IMR-90 (cell line): ENCODE measurements at regions not wholly inside any gene's neighbourhood (a gene's known extent, or its start where the extent isn't known, plus 50 kb on each side); places are given as distances from the start of the nearest gene placed in this dataset.
A peak's percentile ranks its signal among the peaks of the same experiment; 100 is the strongest.

Experiments used
- ATAC-seq: fragments of 200-7000 bp; cut with Tn5 transposase; 2 replicates; pipeline ENCODE4 v1.9.1; 2020; ENCODE audit warnings: low read depth, mild to moderate bottlenecking, moderate library complexity
- BruUV-seq: library from RNA; stranded (reverse); fragments of 400-500 nt; replicated peaks from 2 replicates; lab custom pipeline; 2021; lab: Mats Ljungman, UMichigan
- CTCF ChIA-PET: fragments of 300-600 bp; formaldehyde crosslinking; extraction: SDS; loops from one replicate; lab custom pipeline; 2021; ENCODE audit warnings: antibody characterized with exemption; lab: Yijun Ruan, JAX
- POLR2A ChIA-PET: fragments of 300-600 bp; sonication (Branson Sonifier 250); formaldehyde crosslinking; loops from one replicate; lab custom pipeline; 2022; ENCODE audit warnings: antibody characterized with exemption; ENCODE audit not compliant: unreplicated experiment; lab: Charles Lee
- DNase-seq: peaks from one replicate; pipeline ENCODE4 v3.0.0; 2013
- H2AFZ ChIP-seq: replicated peaks from 2 replicates; pipeline ENCODE3; 2013; ENCODE audit warnings: low read length, mild to moderate bottlenecking; ENCODE audit not compliant: poor library complexity
- H2AK5ac ChIP-seq: 2 replicates; pipeline ENCODE4 v1.6.1; 2013; ENCODE audit warnings: low read depth, low read length, inconsistent platforms
- H2AK9ac ChIP-seq: replicated peaks from 2 replicates; pipeline ENCODE3; 2013; ENCODE audit warnings: mild to moderate bottlenecking, low read depth, low read length, moderate library complexity; ENCODE audit not compliant: poor library complexity
- H2BK120ac ChIP-seq: 2 replicates; pipeline ENCODE4 v1.6.1; 2013; ENCODE audit warnings: low read depth, low read length, inconsistent platforms
- H2BK15ac ChIP-seq: 3 replicates; pipeline ENCODE4 v1.6.1; 2013; ENCODE audit warnings: low read depth, low read length, inconsistent platforms
- H2BK20ac ChIP-seq: 2 replicates; pipeline ENCODE4 v1.6.1; 2013; ENCODE audit warnings: low read depth, mild to moderate bottlenecking, inconsistent platforms, low read length, moderate library complexity
- H2BK5ac ChIP-seq: 2 replicates; pipeline ENCODE4 v1.6.1; 2013; ENCODE audit warnings: mild to moderate bottlenecking, low read depth, low read length, inconsistent platforms; ENCODE audit not compliant: poor library complexity, severe bottlenecking
- H3K14ac ChIP-seq: replicated peaks from 2 replicates; pipeline ENCODE4 v1.6.1; 2013; ENCODE audit warnings: low read depth, low read length, inconsistent platforms
- H3K18ac ChIP-seq: 2 replicates; pipeline ENCODE4 v1.6.1; 2013; ENCODE audit warnings: low read depth, low read length, control low read depth
- H3K23ac ChIP-seq: 2 replicates; pipeline ENCODE4 v1.6.1; 2013; ENCODE audit warnings: low read depth, low read length, inconsistent platforms
- H3K27ac ChIP-seq: 2 replicates; pipeline ENCODE4 v1.5.1; 2013; ENCODE audit warnings: mild to moderate bottlenecking, control low read depth, low read length; ENCODE audit not compliant: insufficient read depth
- H3K27me3 ChIP-seq: 2 replicates; pipeline ENCODE4 v1.6.1; 2013; ENCODE audit warnings: low read length; ENCODE audit not compliant: control insufficient read depth, insufficient read depth
- H3K36me3 ChIP-seq: 2 replicates; pipeline ENCODE4 v1.6.1; 2013; ENCODE audit warnings: low read length, mixed read lengths; ENCODE audit not compliant: control insufficient read depth, insufficient read depth
- H3K4ac ChIP-seq: 2 replicates; pipeline ENCODE4 v1.6.1; 2013; ENCODE audit warnings: low read depth, low read length, inconsistent platforms
- H3K4me1 ChIP-seq: 2 replicates; pipeline ENCODE4 v1.6.1; 2013; ENCODE audit warnings: low read length, mixed read lengths; ENCODE audit not compliant: control insufficient read depth, insufficient read depth
- H3K4me2 ChIP-seq: 2 replicates; pipeline ENCODE4 v1.6.1; 2013; ENCODE audit warnings: low read depth, mild to moderate bottlenecking, control low read depth, low read length, moderate library complexity
- H3K4me3 ChIP-seq: 2 replicates; pipeline ENCODE4 v1.5.1; 2013; ENCODE audit warnings: low read depth, mild to moderate bottlenecking, control low read depth, low read length, moderate library complexity; ENCODE audit not compliant: insufficient read depth
- H3K56ac ChIP-seq: 2 replicates; pipeline ENCODE4 v1.6.1; 2013; ENCODE audit warnings: low read length, inconsistent platforms; ENCODE audit not compliant: insufficient read depth; ENCODE audit errors: extremely low read depth
- H3K79me1 ChIP-seq, 2 experiments: 2 replicates each; pipeline ENCODE4 v1.6.1; 2013; ENCODE audit warnings: low read length in 2 of 2, inconsistent platforms in 1 of 2, low read depth in 1 of 2
- H3K9ac ChIP-seq: 2 replicates; pipeline ENCODE4 v1.6.1; 2013; ENCODE audit warnings: low read depth, low read length, control low read depth
- H3K9me1 ChIP-seq: 2 replicates; pipeline ENCODE4 v1.6.1; 2013; ENCODE audit warnings: low read length, inconsistent platforms; ENCODE audit not compliant: insufficient read depth
- H3K9me3 ChIP-seq: 2 replicates; pipeline ENCODE4 v1.6.1; 2013; ENCODE audit warnings: low read length; ENCODE audit not compliant: control insufficient read depth, insufficient read depth
- H4K20me1 ChIP-seq: 2 replicates; pipeline ENCODE4 v1.6.1; 2013; ENCODE audit warnings: low read length, inconsistent platforms; ENCODE audit not compliant: insufficient read depth
- H4K5ac ChIP-seq: 2 replicates; pipeline ENCODE4 v1.6.1; 2013; ENCODE audit warnings: mild to moderate bottlenecking, low read depth, low read length, control low read depth
- H4K8ac ChIP-seq, 2 experiments: 2 replicates each; pipeline ENCODE4 v1.6.1; 2013; ENCODE audit warnings: low read depth in 2 of 2, low read length in 2 of 2, control low read depth in 1 of 2, inconsistent platforms in 1 of 2
- H4K91ac ChIP-seq: 2 replicates; pipeline ENCODE4 v1.6.1; 2013; ENCODE audit warnings: low read depth, low read length, inconsistent platforms; ENCODE audit not compliant: insufficient read depth
- BHLHE40 ChIP-seq: fragments of 150-350 bp; IDR thresholded peaks from 2 replicates; pipeline ENCODE4 v1.6.1; 2016; ENCODE audit warnings: mild to moderate bottlenecking, low read depth, low read length
- FOS ChIP-seq: fragments of 150-350 bp; IDR thresholded peaks from 2 replicates; pipeline ENCODE4 v1.6.1; 2016; ENCODE audit warnings: low read depth, low read length
- MXI1 ChIP-seq: IDR thresholded peaks from 2 replicates; pipeline ENCODE4 v1.6.1; 2012; ENCODE audit warnings: low read depth, mild to moderate bottlenecking, low read length, moderate library complexity, borderline replicate concordance
- NFE2L2 ChIP-seq: fragments of 150-350 bp; IDR thresholded peaks from 2 replicates; pipeline ENCODE4 v1.6.1; 2016; ENCODE audit warnings: low read depth, mild to moderate bottlenecking, low read length
- RAD21 ChIP-seq: IDR thresholded peaks from 2 replicates; pipeline ENCODE4 v1.6.1; 2012; ENCODE audit warnings: low read length, improper control_type of control experiment
- RCOR1 ChIP-seq: IDR thresholded peaks from 2 replicates; pipeline ENCODE4 v1.6.1; 2012; ENCODE audit warnings: mild to moderate bottlenecking, low read length, improper control_type of control experiment; ENCODE audit not compliant: insufficient replicate concordance
- WGBS, 2 experiments: methylation state at CpG; one replicate each; pipeline versions ENCODE4 v1.1.5 to v1.1.7; 2013; ENCODE audit warnings: missing lambda C conversion rate in 2 of 2; ENCODE audit not compliant: insufficient read length in 1 of 2; ENCODE audit errors: extremely low coverage in 2 of 2; 5-methylcytosine and 5-hydroxymethylcytosine counted together
- dilution Hi-C: fragments of 300-500 bp; cut with HindIII; formaldehyde crosslinking; loops from one replicate; pipeline ENCODE4 v1.14.3; 2018; ENCODE audit warnings: low sequenced_read_pairs; ENCODE audit not compliant: unreplicated experiment
- in situ Hi-C: fragments of 300-500 bp; cut with MboI; formaldehyde crosslinking; loops from 3 replicates; pipeline ENCODE4 v1.14.3; 2019; ENCODE audit warnings: low sequenced_read_pairs, inconsistent platforms, mixed read lengths
- intact Hi-C: fragments of 100-400 bp; cut with micrococcal nuclease; formaldehyde crosslinking; loops from 2 replicates; pipeline ENCODE4 v1.10.0; 2022
- TF ChIP-seq, protein P1 (sequence below): fragments of 150-350 bp; IDR thresholded peaks from 2 replicates; pipeline ENCODE4 v1.6.1; 2017; ENCODE audit warnings: mild to moderate bottlenecking, antibody characterized with exemption, low read length, low read depth
- TF ChIP-seq, protein P2 (sequence below): conservative IDR thresholded peaks from 2 replicates; pipeline ENCODE4 v1.5.1; 2012; ENCODE audit warnings: mild to moderate bottlenecking, low read depth, low read length, improper control_type of control experiment

DNA sequence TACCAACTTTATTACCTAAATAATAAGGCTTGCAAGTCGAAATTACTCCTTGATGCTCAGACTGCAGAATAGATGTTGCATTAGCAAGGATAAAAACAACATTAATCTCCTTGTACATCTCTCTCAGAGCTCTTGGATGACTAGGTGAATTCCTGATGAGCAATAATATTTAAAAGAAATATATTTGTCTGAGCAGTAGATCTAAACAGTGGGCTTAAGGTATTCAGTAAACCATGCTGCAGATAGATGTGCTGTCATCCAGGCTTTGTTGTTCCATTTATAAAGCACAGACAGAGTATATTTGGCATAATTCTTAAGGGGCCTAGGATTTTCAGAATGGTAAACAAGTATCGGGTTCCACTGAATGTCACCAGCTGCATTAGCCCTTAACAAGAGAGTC is 257.1 kb downstream of the TUSC7 start:
- dilution Hi-C loops: no loop called here
- no peak overlapping the region for H2BK5ac ChIP-seq
- H2BK20ac ChIP-seq: no peak overlapping the region
- no peaks in the 10 kb centered on the region for H3K79me1 ChIP-seq
- H3K23ac ChIP-seq: no peak overlapping the region
- no peak overlapping the region for H3K14ac ChIP-seq
- H2AK5ac ChIP-seq: no peak overlapping the region
- intact Hi-C loops: no loop called here
- TF ChIP-seq, protein P1, sequence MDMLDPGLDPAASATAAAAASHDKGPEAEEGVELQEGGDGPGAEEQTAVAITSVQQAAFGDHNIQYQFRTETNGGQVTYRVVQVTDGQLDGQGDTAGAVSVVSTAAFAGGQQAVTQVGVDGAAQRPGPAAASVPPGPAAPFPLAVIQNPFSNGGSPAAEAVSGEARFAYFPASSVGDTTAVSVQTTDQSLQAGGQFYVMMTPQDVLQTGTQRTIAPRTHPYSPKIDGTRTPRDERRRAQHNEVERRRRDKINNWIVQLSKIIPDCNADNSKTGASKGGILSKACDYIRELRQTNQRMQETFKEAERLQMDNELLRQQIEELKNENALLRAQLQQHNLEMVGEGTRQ: no peak
- no peak for TF ChIP-seq RAD21
- no peak for TF ChIP-seq MXI1
- no peak for TF ChIP-seq NFE2L2
- no peak for TF ChIP-seq RCOR1
- TF ChIP-seq, protein P2, sequence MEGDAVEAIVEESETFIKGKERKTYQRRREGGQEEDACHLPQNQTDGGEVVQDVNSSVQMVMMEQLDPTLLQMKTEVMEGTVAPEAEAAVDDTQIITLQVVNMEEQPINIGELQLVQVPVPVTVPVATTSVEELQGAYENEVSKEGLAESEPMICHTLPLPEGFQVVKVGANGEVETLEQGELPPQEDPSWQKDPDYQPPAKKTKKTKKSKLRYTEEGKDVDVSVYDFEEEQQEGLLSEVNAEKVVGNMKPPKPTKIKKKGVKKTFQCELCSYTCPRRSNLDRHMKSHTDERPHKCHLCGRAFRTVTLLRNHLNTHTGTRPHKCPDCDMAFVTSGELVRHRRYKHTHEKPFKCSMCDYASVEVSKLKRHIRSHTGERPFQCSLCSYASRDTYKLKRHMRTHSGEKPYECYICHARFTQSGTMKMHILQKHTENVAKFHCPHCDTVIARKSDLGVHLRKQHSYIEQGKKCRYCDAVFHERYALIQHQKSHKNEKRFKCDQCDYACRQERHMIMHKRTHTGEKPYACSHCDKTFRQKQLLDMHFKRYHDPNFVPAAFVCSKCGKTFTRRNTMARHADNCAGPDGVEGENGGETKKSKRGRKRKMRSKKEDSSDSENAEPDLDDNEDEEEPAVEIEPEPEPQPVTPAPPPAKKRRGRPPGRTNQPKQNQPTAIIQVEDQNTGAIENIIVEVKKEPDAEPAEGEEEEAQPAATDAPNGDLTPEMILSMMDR: no peak
- no peak for TF ChIP-seq FOS
- no peak for TF ChIP-seq BHLHE40
- no peak overlapping the region for H3K56ac ChIP-seq
- CTCF ChIA-PET: no interaction called here
- H3K27ac ChIP-seq: no peak overlapping the region
- no peak overlapping the region for H2AFZ ChIP-seq
- no peaks in the 10 kb centered on the region for H3K27me3 ChIP-seq
- H3K4ac ChIP-seq: no peak overlapping the region
- no peaks in the 10 kb centered on the region for H3K9me3 ChIP-seq
- no peak overlapping the region for H4K91ac ChIP-seq
- no peaks in the 10 kb centered on the region for H3K4me1 ChIP-seq
- H3K4me2 ChIP-seq: no peak overlapping the region
- H4K8ac ChIP-seq: no peak overlapping the region
- no peak overlapping the region for H3K18ac ChIP-seq
- BruUV-seq: no TSS peak
- no peak overlapping the region for H2BK120ac ChIP-seq
- no peaks in the 10 kb centered on the region for H3K9me1 ChIP-seq
- H2AK9ac ChIP-seq: no peak overlapping the region
- ATAC-seq (peak; percentile 61), DNase-seq (peak; percentile 16)
- in situ Hi-C loops: no loop called here
- H3K36me3 ChIP-seq: no peaks in the 10 kb centered on the region
- H2BK15ac ChIP-seq: no peak overlapping the region
- no peaks in the 10 kb centered on the region for H4K20me1 ChIP-seq
- POLR2A ChIA-PET: no interaction called here
- WGBS, 2 experiments: no CpG with 5 or more reads among the region's 2 CpGs
- H3K4me3 ChIP-seq: no peak overlapping the region
- no peak overlapping the region for H3K9ac ChIP-seq
- no peak overlapping the region for H4K5ac ChIP-seq
